Calu3 (cell line): ENCODE measurements at regions not wholly inside any gene's neighbourhood (a gene's known extent, or its start where the extent isn't known, plus 50 kb on each side); places are given as distances from the start of the nearest gene placed in this dataset.
"Not testable (repeated sequence)": the region's sequence is repeated elsewhere in the genome, so short reads cannot be mapped to it uniquely, and the experiment has no call there.

Experiments used
- BruUV-seq: library from RNA; stranded (reverse); fragments of 400-500 nt; replicated peaks from 2 replicates; lab custom pipeline; 2021; lab: Mats Ljungman, UMichigan
- CTCF ChIA-PET: fragments of 300-600 bp; sonication (Branson Sonifier 250); formaldehyde crosslinking; loops from one replicate; lab custom pipeline; 2022; ENCODE audit warnings: antibody characterized with exemption; lab: Charles Lee
- DNase-seq: peaks from one replicate; pipeline ENCODE4 v3.0.0; 2022
- H3K27ac Mint-ChIP-seq: one replicate; pipeline ENCODE4 v1.8.0; 2022; ENCODE audit warnings: mixed read lengths; ENCODE audit not compliant: unreplicated experiment
- H3K27me3 Mint-ChIP-seq: one replicate; pipeline ENCODE4 v1.8.0; 2022; ENCODE audit warnings: mixed read lengths; ENCODE audit not compliant: unreplicated experiment
- H3K36me3 Mint-ChIP-seq: one replicate; pipeline ENCODE4 v1.8.0; 2022; ENCODE audit warnings: mild to moderate bottlenecking, moderate library complexity, mixed read lengths; ENCODE audit not compliant: insufficient read depth, unreplicated experiment
- H3K4me1 Mint-ChIP-seq: one replicate; pipeline ENCODE4 v1.8.0; 2022; ENCODE audit warnings: mild to moderate bottlenecking, low read depth, mixed read lengths; ENCODE audit not compliant: unreplicated experiment
- H3K4me3 Mint-ChIP-seq: one replicate; pipeline ENCODE4 v1.8.0; 2022; ENCODE audit warnings: mild to moderate bottlenecking, low read depth, moderate library complexity, mixed read lengths; ENCODE audit not compliant: unreplicated experiment
- H3K9me3 Mint-ChIP-seq: one replicate; pipeline ENCODE4 v1.8.0; 2022; ENCODE audit warnings: low read depth, mixed read lengths; ENCODE audit not compliant: unreplicated experiment
- intact Hi-C: fragments of 100-400 bp; cut with micrococcal nuclease; formaldehyde crosslinking; loops from one replicate; pipeline ENCODE4 v1.10.0; 2022; ENCODE audit not compliant: unreplicated experiment
- TF ChIP-seq, protein P1 (sequence below): fragments of 200-600 bp; IDR thresholded peaks from one replicate; pipeline ENCODE4 v1.8.0; 2022; ENCODE audit warnings: antibody characterized with exemption; ENCODE audit not compliant: unreplicated experiment

GRCh38 chr5:148751025-148751424 is 75.4 kb upstream of the ADRB2 start:
- H3K27ac Mint-ChIP-seq = no peak overlapping the region
- no peak for DNase-seq
- no peaks in the 10 kb centered on the region for H3K27me3 Mint-ChIP-seq
- no peaks in the 10 kb centered on the region for H3K36me3 Mint-ChIP-seq
- no peak overlapping the region for H3K4me3 Mint-ChIP-seq
- peaks cover 5% of the 10 kb centered on the region for H3K9me3 Mint-ChIP-seq
- TF ChIP-seq, protein P1, sequence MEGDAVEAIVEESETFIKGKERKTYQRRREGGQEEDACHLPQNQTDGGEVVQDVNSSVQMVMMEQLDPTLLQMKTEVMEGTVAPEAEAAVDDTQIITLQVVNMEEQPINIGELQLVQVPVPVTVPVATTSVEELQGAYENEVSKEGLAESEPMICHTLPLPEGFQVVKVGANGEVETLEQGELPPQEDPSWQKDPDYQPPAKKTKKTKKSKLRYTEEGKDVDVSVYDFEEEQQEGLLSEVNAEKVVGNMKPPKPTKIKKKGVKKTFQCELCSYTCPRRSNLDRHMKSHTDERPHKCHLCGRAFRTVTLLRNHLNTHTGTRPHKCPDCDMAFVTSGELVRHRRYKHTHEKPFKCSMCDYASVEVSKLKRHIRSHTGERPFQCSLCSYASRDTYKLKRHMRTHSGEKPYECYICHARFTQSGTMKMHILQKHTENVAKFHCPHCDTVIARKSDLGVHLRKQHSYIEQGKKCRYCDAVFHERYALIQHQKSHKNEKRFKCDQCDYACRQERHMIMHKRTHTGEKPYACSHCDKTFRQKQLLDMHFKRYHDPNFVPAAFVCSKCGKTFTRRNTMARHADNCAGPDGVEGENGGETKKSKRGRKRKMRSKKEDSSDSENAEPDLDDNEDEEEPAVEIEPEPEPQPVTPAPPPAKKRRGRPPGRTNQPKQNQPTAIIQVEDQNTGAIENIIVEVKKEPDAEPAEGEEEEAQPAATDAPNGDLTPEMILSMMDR = no peak
- CTCF ChIA-PET = interaction anchor here (0.9 kb wide), 1 partner anchor 364 kb away, joined by 4 read pairs; no protein-coding TSS in a partner anchor
- intact Hi-C loops = no loop called here
- BruUV-seq = no TSS peak
- no peaks in the 10 kb centered on the region for H3K4me1 Mint-ChIP-seq

GRCh38 chr5:148752375-148752774 is 74.0 kb upstream of the ADRB2 start:
- DNase-seq, intact Hi-C loops, H3K4me3 Mint-ChIP-seq, BruUV-seq, H3K4me1 Mint-ChIP-seq, H3K27me3 Mint-ChIP-seq, H3K27ac Mint-ChIP-seq, H3K36me3 Mint-ChIP-seq: not testable (repeated sequence)
- peaks cover 12% of the 10 kb centered on the region for H3K9me3 Mint-ChIP-seq
- CTCF ChIA-PET = interaction anchor here (0.8 kb wide), 1 partner anchor 210 kb away, joined by 3 read pairs; no protein-coding TSS in a partner anchor

DNA sequence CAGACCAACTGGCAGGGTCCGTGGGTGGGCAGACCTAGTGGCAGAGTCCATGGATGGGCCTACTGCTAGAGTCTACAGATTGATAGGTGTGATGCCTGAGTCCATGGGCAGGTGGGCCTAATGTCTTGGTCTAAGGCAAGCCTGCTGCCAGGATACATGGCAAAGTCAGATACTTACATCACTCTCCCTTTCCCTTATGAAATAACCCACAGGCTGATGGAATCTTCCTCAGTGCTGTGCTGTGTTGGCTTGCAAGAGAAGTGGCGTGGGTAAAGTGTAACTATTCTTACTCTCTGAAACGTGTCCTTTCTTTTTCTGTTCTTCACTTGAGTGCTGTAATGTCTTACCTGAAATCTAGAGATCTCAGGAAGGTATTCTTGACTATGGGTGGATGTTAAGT is 67.3 kb upstream of the ADRB2 start:
- H3K9me3 Mint-ChIP-seq = peaks cover 9% of the 10 kb centered on the region
- TF ChIP-seq, protein P1 = no peak
- no peaks in the 10 kb centered on the region for H3K27me3 Mint-ChIP-seq
- H3K36me3 Mint-ChIP-seq = no peaks in the 10 kb centered on the region
- intact Hi-C loops = no loop called here
- DNase-seq = no peak
- BruUV-seq = no TSS peak
- no peak overlapping the region for H3K4me3 Mint-ChIP-seq
- no peak overlapping the region for H3K27ac Mint-ChIP-seq
- CTCF ChIA-PET = interaction anchor here (0.5 to 0.6 kb wide), 2 partner anchors 84 to 273 kb away, joined by 3 to 4 read pairs; no protein-coding TSS in a partner anchor
- H3K4me1 Mint-ChIP-seq = no peaks in the 10 kb centered on the region

- Mint-ChIP-seq H3K27ac (no peak overlapping the region), H3K4me1 (no peaks in the 10 kb centered on the region), H3K36me3 (no peaks in the 10 kb centered on the region), H3K4me3 (no peak overlapping the region), H3K27me3 (no peaks in the 10 kb centered on the region), H3K9me3 (peaks cover 6% of the 10 kb centered on the region)
- TF ChIP-seq, protein P1 = no peak
- DNase-seq = no peak
- intact Hi-C loops = no loop called here
- CTCF ChIA-PET = interaction anchor here (0.6 kb wide), 1 partner anchor 21 kb away, joined by 7 read pairs; no protein-coding TSS in a partner anchor
- BruUV-seq = no TSS peak
These were observed 65.3 kb upstream of the ADRB2 start for GRCh38 chr5:148760945-148761638.

DNA sequence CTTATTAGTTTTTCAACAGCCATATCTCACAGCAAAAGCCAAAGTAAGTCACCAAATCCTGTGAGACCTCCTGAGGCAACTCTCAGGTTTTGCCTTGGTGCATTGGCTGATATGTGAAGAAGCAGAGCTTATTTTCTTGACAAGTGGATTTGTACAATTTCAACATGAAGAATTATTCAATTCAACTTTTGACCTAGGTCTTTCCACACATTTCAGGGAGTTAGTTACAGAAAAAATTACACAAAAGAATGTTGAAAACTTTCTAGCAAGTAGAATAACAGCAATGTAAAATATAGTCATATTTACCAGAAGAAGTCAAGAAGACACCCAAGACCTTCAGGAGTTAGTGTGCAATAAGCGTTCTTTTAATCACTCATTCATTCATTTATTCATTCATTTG is 62.4 kb upstream of the ADRB2 start:
- Mint-ChIP-seq H3K4me3 (no peak overlapping the region), H3K27me3 (no peaks in the 10 kb centered on the region)

More for the DNA sequence above, 62.4 kb upstream of the ADRB2 start:
- Mint-ChIP-seq H3K4me1 (no peaks in the 10 kb centered on the region), H3K9me3 (no peaks in the 10 kb centered on the region), H3K27ac (no peak overlapping the region), H3K36me3 (no peaks in the 10 kb centered on the region)
- DNase-seq = no peak
- intact Hi-C loops = no loop called here
- CTCF ChIA-PET = interaction anchor here (1.0 kb wide), 1 partner anchor 22 kb away, joined by 3 read pairs; no protein-coding TSS in a partner anchor
- no TSS peak for BruUV-seq
- TF ChIP-seq, protein P1 = no peak
